Activated CD8-positive, alpha-beta T cell treated with anti-CD3 and anti-CD28 coated beads for 36 hours (primary cell): ENCODE measurements at regions not wholly inside any gene's neighbourhood (a gene's known extent, or its start where the extent isn't known, plus 50 kb on each side); places are given as distances from the start of the nearest gene placed in this dataset.

Experiments used
- ATAC-seq: fragments of 200-7000 bp; cut with Tn5 transposase; one replicate; pipeline ENCODE4 v1.10.0; 2021; ENCODE audit warnings: mild to moderate bottlenecking, moderate library complexity
- CTCF ChIA-PET: fragments of 350-600 bp; sonication (Branson Sonifier 250); formaldehyde crosslinking; loops from one replicate; lab custom pipeline; 2021; ENCODE audit warnings: antibody characterized with exemption; lab: Charles Lee
- POLR2A ChIA-PET: fragments of 350-600 bp; sonication (Branson Sonifier 250); formaldehyde crosslinking; loops from one replicate; lab custom pipeline; 2021; ENCODE audit warnings: antibody characterized with exemption; lab: Charles Lee
- DNase-seq: peaks from one replicate; pipeline ENCODE4 v3.0.0-alpha.2; 2020
- H3K27ac Mint-ChIP-seq: one replicate; pipeline ENCODE4 v1.8.0; 2021; ENCODE audit warnings: mild to moderate bottlenecking, mixed read lengths
- H3K27me3 Mint-ChIP-seq: one replicate; pipeline ENCODE4 v1.8.0; 2021; ENCODE audit warnings: mixed read lengths
- H3K36me3 Mint-ChIP-seq: one replicate; pipeline ENCODE4 v1.8.0; 2021; ENCODE audit warnings: low read depth, mixed read lengths
- H3K4me1 Mint-ChIP-seq: one replicate; pipeline ENCODE4 v1.8.0; 2021; ENCODE audit warnings: low read depth, mixed read lengths
- H3K4me3 Mint-ChIP-seq: one replicate; pipeline ENCODE4 v1.8.0; 2021; ENCODE audit warnings: mild to moderate bottlenecking, moderate library complexity, mixed read lengths
- H3K9me3 Mint-ChIP-seq: one replicate; pipeline ENCODE4 v1.8.0; 2021; ENCODE audit warnings: mixed read lengths
- intact Hi-C: fragments of 100-400 bp; cut with micrococcal nuclease; formaldehyde crosslinking; loops from one replicate; pipeline ENCODE4 v1.10.0; 2022
- TF ChIP-seq, protein P1 (sequence below): fragments of 200-600 bp; IDR thresholded peaks from one replicate; pipeline ENCODE4 v1.8.0; 2022; ENCODE audit warnings: antibody characterized with exemption, mild to moderate bottlenecking

DNA sequence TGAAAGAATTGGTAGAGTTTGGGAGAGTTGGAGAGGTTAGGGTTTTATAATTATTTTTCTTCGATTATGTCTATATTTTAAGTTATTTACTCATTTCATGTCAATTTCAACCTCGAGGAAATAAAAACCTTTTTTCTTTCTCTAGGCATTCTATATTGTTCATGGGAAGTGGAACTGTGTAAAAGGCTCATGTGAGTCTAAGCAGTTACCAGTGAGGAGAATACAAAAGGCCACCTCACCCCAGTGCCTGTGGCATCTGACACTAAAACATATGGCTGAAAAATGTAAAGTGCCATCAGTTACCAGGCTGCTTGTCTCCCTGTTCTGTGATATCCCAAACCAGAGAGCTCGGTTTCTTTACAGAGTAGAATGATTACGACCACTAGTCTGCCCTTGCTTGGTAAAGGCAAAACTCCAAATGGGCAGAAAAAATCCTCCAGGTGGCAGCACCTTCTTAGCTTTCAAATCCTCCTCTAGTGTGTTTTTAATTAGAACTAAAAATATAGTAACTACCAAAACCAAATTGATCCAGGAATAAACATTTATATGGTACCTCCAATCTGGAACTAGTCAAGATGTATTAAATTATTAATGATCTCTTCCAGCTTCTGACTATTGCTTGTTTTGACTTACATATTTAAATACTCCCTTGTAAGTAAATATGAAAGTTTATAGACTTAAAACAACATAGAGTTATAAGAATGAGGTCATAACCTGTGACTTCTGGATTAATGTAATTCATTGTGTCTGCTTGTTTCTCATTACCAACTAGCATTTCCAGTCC, 122.6 kb upstream of the MCHR2 start:
- Mint-ChIP-seq H3K9me3 (no peaks in the 10 kb centered on the region), H3K36me3 (no peaks in the 10 kb centered on the region), H3K27me3 (peaks cover 11% of the 10 kb centered on the region), H3K4me1 (no peaks in the 10 kb centered on the region), H3K4me3 (no peak overlapping the region), H3K27ac (no peak overlapping the region)
- ChIA-PET CTCF (interaction anchor here (0.8 to 1.7 kb wide), 15 partner anchors 10 to 629 kb away, joined by 3 to 6 read pairs (median 3); no protein-coding TSS in a partner anchor), POLR2A (no interaction called here)
- ATAC-seq = no peak
- TF ChIP-seq, protein P1, sequence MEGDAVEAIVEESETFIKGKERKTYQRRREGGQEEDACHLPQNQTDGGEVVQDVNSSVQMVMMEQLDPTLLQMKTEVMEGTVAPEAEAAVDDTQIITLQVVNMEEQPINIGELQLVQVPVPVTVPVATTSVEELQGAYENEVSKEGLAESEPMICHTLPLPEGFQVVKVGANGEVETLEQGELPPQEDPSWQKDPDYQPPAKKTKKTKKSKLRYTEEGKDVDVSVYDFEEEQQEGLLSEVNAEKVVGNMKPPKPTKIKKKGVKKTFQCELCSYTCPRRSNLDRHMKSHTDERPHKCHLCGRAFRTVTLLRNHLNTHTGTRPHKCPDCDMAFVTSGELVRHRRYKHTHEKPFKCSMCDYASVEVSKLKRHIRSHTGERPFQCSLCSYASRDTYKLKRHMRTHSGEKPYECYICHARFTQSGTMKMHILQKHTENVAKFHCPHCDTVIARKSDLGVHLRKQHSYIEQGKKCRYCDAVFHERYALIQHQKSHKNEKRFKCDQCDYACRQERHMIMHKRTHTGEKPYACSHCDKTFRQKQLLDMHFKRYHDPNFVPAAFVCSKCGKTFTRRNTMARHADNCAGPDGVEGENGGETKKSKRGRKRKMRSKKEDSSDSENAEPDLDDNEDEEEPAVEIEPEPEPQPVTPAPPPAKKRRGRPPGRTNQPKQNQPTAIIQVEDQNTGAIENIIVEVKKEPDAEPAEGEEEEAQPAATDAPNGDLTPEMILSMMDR = peak; percentile 44
- peak; percentile 61 for DNase-seq
- intact Hi-C loops = loop anchor here (2.0 kb wide), 1 partner anchor 362 kb away; no protein-coding TSS in a partner anchor

- H3K27me3 Mint-ChIP-seq = peaks cover 11% of the 10 kb centered on the region
- H3K4me3 Mint-ChIP-seq = no peak overlapping the region
- no peak for ATAC-seq
- H3K27ac Mint-ChIP-seq = no peak overlapping the region
- no peak for DNase-seq
- POLR2A ChIA-PET = no interaction called here
- CTCF ChIA-PET = interaction anchor here (0.6 to 1.7 kb wide), 5 partner anchors 17 to 364 kb away, joined by 3 to 6 read pairs (median 3); no protein-coding TSS in a partner anchor
- no peaks in the 10 kb centered on the region for H3K36me3 Mint-ChIP-seq
- H3K9me3 Mint-ChIP-seq = no peaks in the 10 kb centered on the region
- TF ChIP-seq, protein P1 = no peak
- H3K4me1 Mint-ChIP-seq = no peaks in the 10 kb centered on the region
- intact Hi-C loops = loop anchor here (2.0 kb wide), 1 partner anchor 363 kb away; no protein-coding TSS in a partner anchor
These were observed 121.5 kb upstream of the MCHR2 start for GRCh38 chr6:100115407-100116101.

DNA sequence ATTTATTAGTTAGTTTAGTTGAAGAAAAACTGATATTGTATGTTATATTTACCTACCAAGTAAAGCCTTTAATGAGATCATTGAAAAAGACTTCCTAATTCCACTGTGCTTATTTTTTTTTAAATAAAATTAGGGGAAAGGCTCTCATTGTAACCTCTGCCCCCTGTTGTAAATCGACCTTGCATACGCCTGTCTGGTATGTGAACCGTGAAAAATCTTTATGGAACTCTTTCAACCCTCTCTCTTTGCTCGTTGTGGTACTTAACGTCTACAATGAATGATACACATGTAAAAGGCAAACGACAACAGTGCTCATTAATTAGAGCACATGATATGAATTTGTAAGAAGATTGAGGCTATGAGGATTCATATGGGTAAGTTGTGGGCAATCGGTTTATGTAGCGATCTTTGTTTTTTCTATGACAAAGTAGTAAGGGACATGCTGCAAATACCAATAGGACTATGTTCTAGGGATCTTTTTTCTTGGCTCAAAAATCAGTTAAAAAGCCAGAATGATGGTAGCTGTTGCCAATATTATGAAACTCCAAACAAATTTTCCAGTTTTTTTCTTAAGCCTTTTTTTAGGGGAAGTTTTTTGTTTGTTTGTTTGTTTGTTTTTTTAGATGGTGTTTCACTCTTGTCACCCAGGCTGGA, 119.0 kb upstream of the MCHR2 start:
- Mint-ChIP-seq H3K27ac (no peak overlapping the region), H3K4me1 (no peaks in the 10 kb centered on the region), H3K9me3 (no peaks in the 10 kb centered on the region), H3K27me3 (peaks cover 13% of the 10 kb centered on the region), H3K36me3 (no peaks in the 10 kb centered on the region), H3K4me3 (no peak overlapping the region)
- ChIA-PET POLR2A (no interaction called here), CTCF (interaction anchor here (4.7 kb wide), 1 partner anchor 13 kb away, joined by 18 read pairs; no protein-coding TSS in a partner anchor)
- DNase-seq (no peak), ATAC-seq (no peak)
- TF ChIP-seq, protein P1 = no peak
- intact Hi-C loops = no loop called here

- CTCF ChIA-PET = interaction anchor here (1.2 to 2.6 kb wide), 2 partner anchors 18 to 238 kb away, joined by 3 to 15 read pairs; no protein-coding TSS in a partner anchor
- ATAC-seq (no peak), DNase-seq (no peak)
- TF ChIP-seq, protein P1 = no peak
- intact Hi-C loops = loop anchor here (2.0 kb wide), 1 partner anchor 373 kb away; no protein-coding TSS in a partner anchor
- no peaks in the 10 kb centered on the region for H3K4me1 Mint-ChIP-seq
- POLR2A ChIA-PET = no interaction called here
- H3K27ac Mint-ChIP-seq = no peak overlapping the region
- H3K36me3 Mint-ChIP-seq = no peaks in the 10 kb centered on the region
- no peaks in the 10 kb centered on the region for H3K9me3 Mint-ChIP-seq
- no peak overlapping the region for H3K4me3 Mint-ChIP-seq
- peaks cover 18% of the 10 kb centered on the region for H3K27me3 Mint-ChIP-seq
These were observed 112.0 kb upstream of the MCHR2 start for GRCh38 chr6:100105919-100106529.
